Fibroblast of lung (primary cell): ENCODE measurements at regions not wholly inside any gene's neighbourhood (a gene's known extent, or its start where the extent isn't known, plus 50 kb on each side); places are given as distances from the start of the nearest gene placed in this dataset.

Experiments used
- DNase-seq, 2 donors: peaks; one replicate each; pipeline versions ENCODE4 v3.0.0 to v3.0.0-alpha.2; 2010; ENCODE audit warnings: low read depth in 2 of 2
- H2AFZ ChIP-seq: 2 replicates; pipeline ENCODE4 v1.5.1; 2012; ENCODE audit warnings: low read length, control low read depth, inconsistent platforms
- H3K27ac ChIP-seq: 2 replicates; pipeline ENCODE4 v1.5.1; 2011; ENCODE audit warnings: low read length, control low read depth; ENCODE audit not compliant: insufficient read depth
- H3K27me3 ChIP-seq: 2 replicates; pipeline ENCODE4 v1.5.1; 2011; ENCODE audit warnings: mild to moderate bottlenecking, low read length; ENCODE audit not compliant: control insufficient read depth, insufficient read depth
- H3K36me3 ChIP-seq: 2 replicates; pipeline ENCODE4 v1.5.1; 2011; ENCODE audit warnings: low read length; ENCODE audit not compliant: control insufficient read depth, insufficient read depth
- H3K4me1 ChIP-seq: 2 replicates; pipeline ENCODE4 v1.5.1; 2011; ENCODE audit warnings: low read length; ENCODE audit not compliant: control insufficient read depth, insufficient read depth; ENCODE audit errors: extremely low read depth
- H3K4me2 ChIP-seq: 2 replicates; pipeline ENCODE4 v1.5.1; 2011; ENCODE audit warnings: low read length, control low read depth; ENCODE audit not compliant: insufficient read depth; ENCODE audit errors: extremely low read depth
- H3K4me3 ChIP-seq, 4 experiments: fragments of 200-600 bp in 1 of 4; sonication (generic) in 1 of 4; replicated peaks in 1 of 4; 2 replicates each; pipeline ENCODE4 v1.5.1; 2011 to 2016; ENCODE audit warnings: low read length in 4 of 4, low read depth in 3 of 4, mild to moderate bottlenecking in 3 of 4, control low read depth in 2 of 4, inconsistent platforms in 1 of 4, mixed read lengths in 1 of 4; ENCODE audit not compliant: insufficient read depth in 1 of 4; ENCODE audit errors: control extremely low read depth in 1 of 4
- H3K79me2 ChIP-seq: 2 replicates; pipeline ENCODE4 v1.5.1; 2012; ENCODE audit warnings: mild to moderate bottlenecking, low read length, inconsistent platforms; ENCODE audit not compliant: control insufficient read depth, insufficient read depth
- H3K9ac ChIP-seq: 2 replicates; pipeline ENCODE4 v1.5.1; 2011; ENCODE audit warnings: mild to moderate bottlenecking, low read length, control low read depth; ENCODE audit not compliant: insufficient read depth
- H3K9me3 ChIP-seq: 2 replicates; pipeline ENCODE4 v1.5.1; 2012; ENCODE audit warnings: low read depth, low read length; ENCODE audit not compliant: control insufficient read depth, insufficient read depth
- H4K20me1 ChIP-seq: 2 replicates; pipeline ENCODE4 v1.5.1; 2011; ENCODE audit warnings: low read length; ENCODE audit not compliant: control insufficient read depth, insufficient read depth; ENCODE audit errors: extremely low read depth
- CTCF ChIP-seq, 2 donors: IDR thresholded peaks in 1 of 2; conservative IDR thresholded peaks in 1 of 2; 1 replicate in 1 of 2; 2 replicates in 1 of 2; pipeline ENCODE4 v1.5.1; 2011 to 2012; ENCODE audit warnings: low read length in 2 of 2, control low read depth in 1 of 2, inconsistent platforms in 1 of 2, low read depth in 1 of 2, mild to moderate bottlenecking in 1 of 2
- EZH2 ChIP-seq: IDR thresholded peaks from 2 replicates; pipeline ENCODE4 v1.5.1; 2012; ENCODE audit warnings: low read length, control low read depth, mild to moderate bottlenecking; ENCODE audit errors: missing control alignments

DNA sequence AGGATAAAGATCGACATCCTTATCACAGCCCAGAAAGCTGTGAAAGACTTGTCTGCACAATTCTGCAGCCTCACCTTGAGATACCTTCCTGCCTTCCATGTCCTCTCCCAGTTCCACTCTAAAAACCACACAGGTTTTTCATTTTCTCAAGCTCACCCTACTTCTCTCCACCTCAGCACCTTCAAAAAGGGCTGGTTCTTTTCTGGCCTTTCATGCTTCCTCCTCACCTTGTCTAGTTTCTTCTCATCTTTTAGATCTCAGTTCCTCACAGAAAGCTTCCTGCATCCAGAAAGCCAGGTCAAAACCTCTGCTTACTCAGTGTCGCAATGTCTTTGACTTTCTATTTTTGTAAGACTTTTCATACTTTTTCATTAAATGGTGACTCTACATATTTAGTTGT is 140.2 kb upstream of the STT3B start:
- no peaks in the 10 kb centered on the region for H3K4me1 ChIP-seq
- no peak overlapping the region for H3K4me2 ChIP-seq
- no peaks in the 10 kb centered on the region for H3K27me3 ChIP-seq
- H3K9ac ChIP-seq: no peak overlapping the region
- H3K4me3 ChIP-seq: no peak overlapping the region
- DNase-seq: no peak
- no peak overlapping the region for H2AFZ ChIP-seq
- TF ChIP-seq EZH2 (no peak), CTCF (conservative IDR thresholded peaks at IDR 0.05 in 1 of 2, IDR thresholded peaks at IDR 0.05 in 1 of 2; ENCODE audit: low read depth in 1 of 2, low read length in 2 of 2) (no peak)
- H3K9me3 ChIP-seq: no peaks in the 10 kb centered on the region
- H3K27ac ChIP-seq: no peak overlapping the region
- no peaks in the 10 kb centered on the region for H3K36me3 ChIP-seq
- H3K79me2 ChIP-seq: no peaks in the 10 kb centered on the region
- H4K20me1 ChIP-seq: no peaks in the 10 kb centered on the region

- H3K9me3 ChIP-seq: no peaks in the 10 kb centered on the region
- no peak overlapping the region for H3K27ac ChIP-seq
- H3K79me2 ChIP-seq: no peaks in the 10 kb centered on the region
- no peaks in the 10 kb centered on the region for H3K27me3 ChIP-seq
- no peak overlapping the region for H3K9ac ChIP-seq
- no peak for DNase-seq
- TF ChIP-seq EZH2 (no peak), CTCF (conservative IDR thresholded peaks at IDR 0.05 in 1 of 2, IDR thresholded peaks at IDR 0.05 in 1 of 2; ENCODE audit: low read depth in 1 of 2, low read length in 2 of 2) (no peak)
- H3K4me3 ChIP-seq: no peak overlapping the region
- H3K4me1 ChIP-seq: no peaks in the 10 kb centered on the region
- H3K36me3 ChIP-seq: no peaks in the 10 kb centered on the region
- no peak overlapping the region for H2AFZ ChIP-seq
- H4K20me1 ChIP-seq: no peaks in the 10 kb centered on the region
- no peak overlapping the region for H3K4me2 ChIP-seq
Observed at GRCh38 chr3:31399271-31399670, 133.5 kb upstream of the STT3B start.

DNA sequence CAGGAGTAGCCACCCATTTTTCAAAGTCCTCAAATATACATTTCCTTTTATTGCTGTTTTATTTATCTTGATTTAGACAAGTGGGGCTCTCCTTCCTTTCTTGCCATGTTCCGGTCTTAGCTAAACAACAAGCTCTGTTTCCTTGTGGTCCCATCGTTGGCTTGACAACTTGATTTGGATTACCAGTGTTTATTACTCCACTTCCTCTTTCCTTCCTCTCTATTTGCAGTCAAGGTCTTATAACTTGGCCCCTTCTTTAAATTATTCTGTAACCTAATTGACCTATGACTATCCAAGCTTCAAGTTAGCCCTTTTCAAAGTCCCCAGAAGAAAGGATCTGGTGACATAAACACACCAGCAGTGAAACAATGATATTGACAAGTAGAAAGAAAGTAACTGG is 130.6 kb upstream of the STT3B start:
- Histone ChIP-seq H3K9me3 (no peaks in the 10 kb centered on the region), H4K20me1 (no peaks in the 10 kb centered on the region), H3K27ac (no peak overlapping the region), H3K4me3 (no peak overlapping the region), H3K36me3 (no peaks in the 10 kb centered on the region), H3K4me2 (no peak overlapping the region), H3K4me1 (no peaks in the 10 kb centered on the region), H3K27me3 (no peaks in the 10 kb centered on the region), H2AFZ (no peak overlapping the region), H3K79me2 (no peaks in the 10 kb centered on the region), H3K9ac (no peak overlapping the region)
- no peak for DNase-seq
- TF ChIP-seq CTCF (conservative IDR thresholded peaks at IDR 0.05 in 1 of 2, IDR thresholded peaks at IDR 0.05 in 1 of 2; ENCODE audit: low read depth in 1 of 2, low read length in 2 of 2) (no peak), EZH2 (no peak)
